Astrocyte of the cerebellum (primary cell): ENCODE measurements at regions not wholly inside any gene's neighbourhood (a gene's known extent, or its start where the extent isn't known, plus 50 kb on each side); places are given as distances from the start of the nearest gene placed in this dataset.

Experiments used
- DNase-seq: peaks from one replicate; pipeline ENCODE4 v3.0.0-alpha.2; 2011; ENCODE audit warnings: low read depth
- H3K4me3 ChIP-seq: 2 replicates; pipeline ENCODE4 v1.5.1; 2011; ENCODE audit warnings: mild to moderate bottlenecking, low read depth, low read length, moderate library complexity
- CTCF ChIP-seq: IDR thresholded peaks from 2 replicates; pipeline ENCODE4 v1.5.1; 2012; ENCODE audit warnings: low read length, low read depth, moderate library complexity, mild to moderate bottlenecking; ENCODE audit errors: missing control alignments
- in situ Hi-C: cut with HindIII; loops from 2 replicates; pipeline ENCODE4 v1.10.0; 2017; ENCODE audit warnings: low sequenced_read_pairs

GRCh38 chr2:53484531-53484930 lies 283.1 kb upstream of the CHAC2 start:
- in situ Hi-C loops, result no loop called here
- H3K4me3 ChIP-seq, result no peak overlapping the region
- TF ChIP-seq CTCF, result no peak
- DNase-seq, result no peak

GRCh38 chr2:53477517-53477916 lies 290.1 kb upstream of the CHAC2 start:
- TF ChIP-seq CTCF, result no peak
- H3K4me3 ChIP-seq, result no peak overlapping the region
- DNase-seq, result no peak
- in situ Hi-C loops, result no loop called here

GRCh38 chr2:53476834-53477233 lies 290.8 kb upstream of the CHAC2 start:
- in situ Hi-C loops, result no loop called here
- no peak for DNase-seq
- H3K4me3 ChIP-seq, result no peak overlapping the region
- no peak for TF ChIP-seq CTCF

GRCh38 chr2:53475766-53476165 lies 291.8 kb upstream of the CHAC2 start:
- no peak overlapping the region for H3K4me3 ChIP-seq
- DNase-seq, result no peak
- in situ Hi-C loops, result no loop called here
- TF ChIP-seq CTCF, result no peak

GRCh38 chr2:53475321-53475720 lies 292.3 kb upstream of the CHAC2 start:
- TF ChIP-seq CTCF, result no peak
- no peak overlapping the region for H3K4me3 ChIP-seq
- in situ Hi-C loops, result no loop called here
- DNase-seq, result peak; percentile 46

- in situ Hi-C loops, result no loop called here
- no peak overlapping the region for H3K4me3 ChIP-seq
- no peak for TF ChIP-seq CTCF
Measured at GRCh38 chr2:53474914-53475313, 292.7 kb upstream of the CHAC2 start.

GRCh38 chr2:53473775-53474311 lies 293.8 kb upstream of the CHAC2 start:
- DNase-seq, result no peak
- no peak for TF ChIP-seq CTCF
- in situ Hi-C loops, result no loop called here
- H3K4me3 ChIP-seq, result no peak overlapping the region

More at GRCh38 chr2:53474914-53475313, 292.7 kb upstream of the CHAC2 start:
- DNase-seq, result no peak
